GM19455 (cell line): ENCODE measurements at regions not wholly inside any gene's neighbourhood (a gene's known extent, or its start where the extent isn't known, plus 50 kb on each side); places are given as distances from the start of the nearest gene placed in this dataset.

ENCODE experiments used
- ATAC-seq: cut with Tn5 transposase; IDR thresholded peaks from one replicate; pipeline ENCODE4 v1.9.1; 2021; ENCODE audit not compliant: unreplicated experiment

GRCh38 chr6:145475794-145476396, 259.4 kb downstream of the EPM2A start:
- ATAC-seq, result no peak

GRCh38 chr6:145480024-145480423, 255.3 kb downstream of the EPM2A start:
- no peak for ATAC-seq

- ATAC-seq, result no peak
These were observed 251.9 kb downstream of the EPM2A start for GRCh38 chr6:145483191-145483996.

- ATAC-seq, result no peak
These were observed 250.0 kb downstream of the EPM2A start for GRCh38 chr6:145485288-145485687.

- ATAC-seq, result no peak
These were observed 249.0 kb downstream of the EPM2A start for GRCh38 chr6:145486306-145486705.

GRCh38 chr6:145489583-145489982, 245.7 kb downstream of the EPM2A start:
- ATAC-seq, result no peak

GRCh38 chr6:145490068-145490467, 245.3 kb downstream of the EPM2A start:
- no peak for ATAC-seq

GRCh38 chr6:145491126-145491525, 244.2 kb downstream of the EPM2A start:
- ATAC-seq, result no peak

- no peak for ATAC-seq
These were observed 238.3 kb downstream of the EPM2A start for GRCh38 chr6:145497006-145497405.

GRCh38 chr6:145498425-145498824, 236.9 kb downstream of the EPM2A start:
- ATAC-seq, result no peak

GRCh38 chr6:145502416-145502815, 232.9 kb downstream of the EPM2A start:
- ATAC-seq, result no peak

- ATAC-seq, result no peak
These were observed 229.2 kb downstream of the EPM2A start for GRCh38 chr6:145506136-145506535.

GRCh38 chr6:145506565-145506964, 228.8 kb downstream of the EPM2A start:
- ATAC-seq, result no peak

- ATAC-seq, result no peak
These were observed 228.1 kb downstream of the EPM2A start for GRCh38 chr6:145507239-145507638.

- no peak for ATAC-seq
These were observed 227.2 kb downstream of the EPM2A start for GRCh38 chr6:145508107-145508506.

- no peak for ATAC-seq
These were observed 217.8 kb downstream of the EPM2A start for GRCh38 chr6:145517492-145517891.

- no peak for ATAC-seq
These were observed 210.3 kb downstream of the EPM2A start for GRCh38 chr6:145525038-145525437.

- no peak for ATAC-seq
These were observed 205.7 kb downstream of the EPM2A start for GRCh38 chr6:145529582-145529981.

GRCh38 chr6:145530454-145530853, 204.9 kb downstream of the EPM2A start:
- ATAC-seq, result no peak

- ATAC-seq, result no peak
These were observed 204.3 kb downstream of the EPM2A start for GRCh38 chr6:145531032-145531431.

- no peak for ATAC-seq
These were observed 203.5 kb downstream of the EPM2A start for GRCh38 chr6:145531822-145532221.

- ATAC-seq, result no peak
These were observed 203.0 kb downstream of the EPM2A start for GRCh38 chr6:145532361-145532760.

- ATAC-seq, result no peak
These were observed 200.3 kb downstream of the EPM2A start for GRCh38 chr6:145534989-145535388.
